GM23338 (cell line): ENCODE measurements at regions not wholly inside any gene's neighbourhood (a gene's known extent, or its start where the extent isn't known, plus 50 kb on each side); places are given as distances from the start of the nearest gene placed in this dataset.

ENCODE experiments used
- CREB1 ChIP-seq: fragments of 250-450 bp; sonication (Bioruptor Pico); IDR thresholded peaks from 2 replicates; pipeline ENCODE4 v1.5.0; 2020; ENCODE audit warnings: low read depth, mild to moderate bottlenecking, moderate library complexity
- CTCF ChIP-seq, 2 experiments: fragments of 200-600 bp in 1 of 2; sonication (generic) in 1 of 2; conservative IDR thresholded peaks; 2 replicates each; pipeline versions ENCODE4 v1.5.1 to v1.6.1; 2016 to 2017; ENCODE audit warnings: antibody characterized with exemption in 2 of 2, low read depth in 2 of 2, mild to moderate bottlenecking in 2 of 2, moderate library complexity in 1 of 2
- EZH2 ChIP-seq: fragments of 200-600 bp; sonication (generic); IDR thresholded peaks from one replicate; pipeline ENCODE4 v1.8.0; 2017; ENCODE audit warnings: antibody characterized with exemption, mild to moderate bottlenecking, low read depth; ENCODE audit not compliant: unreplicated experiment
- EZH2phosphoT487 ChIP-seq: fragments of 200-600 bp; sonication (generic); IDR thresholded peaks from one replicate; pipeline ENCODE4 v1.8.1; 2018; ENCODE audit warnings: antibody characterized with exemption; ENCODE audit not compliant: unreplicated experiment
- JUNB ChIP-seq: IDR thresholded peaks from one replicate; pipeline ENCODE4 v1.6.1; 2016; ENCODE audit warnings: antibody characterized with exemption; ENCODE audit not compliant: unreplicated experiment
- POLR2AphosphoS5 ChIP-seq: IDR thresholded peaks from 2 replicates; pipeline ENCODE4 v1.6.1; 2016; ENCODE audit warnings: antibody characterized with exemption, low read depth
- REST ChIP-seq: IDR thresholded peaks from one replicate; pipeline ENCODE4 v1.6.1; 2018; ENCODE audit warnings: antibody characterized with exemption; ENCODE audit not compliant: unreplicated experiment
- ZNF114 ChIP-seq: fragments of 250-450 bp; sonication (Bioruptor Pico); IDR thresholded peaks from 2 replicates; pipeline ENCODE4 v1.5.0; 2020; ENCODE audit warnings: mild to moderate bottlenecking, moderate library complexity
- ZNF462 ChIP-seq: fragments of 250-450 bp; sonication (Bioruptor Pico); IDR thresholded peaks from 2 replicates; pipeline ENCODE4 v1.5.0; 2020; ENCODE audit warnings: mild to moderate bottlenecking, moderate library complexity

- TF ChIP-seq CTCF (conservative IDR thresholded peaks at IDR 0.05; ENCODE audit: low read depth in 2 of 2) (no peak), REST (no peak), JUNB (no peak), EZH2phosphoT487 (no peak), ZNF462 (no peak), EZH2 (no peak), POLR2AphosphoS5 (no peak), CREB1 (no peak), ZNF114 (CRISPR knock-in tag) (no peak)
Observed at GRCh38 chr12:85445060-85445938, 165.3 kb downstream of the ALX1 start.
